DOHH2 (cell line): ENCODE measurements at regions not wholly inside any gene's neighbourhood (a gene's known extent, or its start where the extent isn't known, plus 50 kb on each side); places are given as distances from the start of the nearest gene placed in this dataset.

Source experiments
- EZH2phosphoT487 ChIP-seq: fragments of 200-600 bp; sonication (generic); IDR thresholded peaks from 2 replicates; pipeline ENCODE4 v1.6.1; 2017; ENCODE audit warnings: borderline replicate concordance, mild to moderate bottlenecking, antibody characterized with exemption, low read length, moderate library complexity, mixed read lengths
- TF ChIP-seq, protein P1 (sequence below): fragments of 200-600 bp; sonication (generic); IDR thresholded peaks from one replicate; pipeline ENCODE4 v1.5.1; 2014; ENCODE audit warnings: antibody characterized with exemption, mild to moderate bottlenecking, low read depth, low read length; ENCODE audit not compliant: poor library complexity, severe bottlenecking

- TF ChIP-seq, protein P1, sequence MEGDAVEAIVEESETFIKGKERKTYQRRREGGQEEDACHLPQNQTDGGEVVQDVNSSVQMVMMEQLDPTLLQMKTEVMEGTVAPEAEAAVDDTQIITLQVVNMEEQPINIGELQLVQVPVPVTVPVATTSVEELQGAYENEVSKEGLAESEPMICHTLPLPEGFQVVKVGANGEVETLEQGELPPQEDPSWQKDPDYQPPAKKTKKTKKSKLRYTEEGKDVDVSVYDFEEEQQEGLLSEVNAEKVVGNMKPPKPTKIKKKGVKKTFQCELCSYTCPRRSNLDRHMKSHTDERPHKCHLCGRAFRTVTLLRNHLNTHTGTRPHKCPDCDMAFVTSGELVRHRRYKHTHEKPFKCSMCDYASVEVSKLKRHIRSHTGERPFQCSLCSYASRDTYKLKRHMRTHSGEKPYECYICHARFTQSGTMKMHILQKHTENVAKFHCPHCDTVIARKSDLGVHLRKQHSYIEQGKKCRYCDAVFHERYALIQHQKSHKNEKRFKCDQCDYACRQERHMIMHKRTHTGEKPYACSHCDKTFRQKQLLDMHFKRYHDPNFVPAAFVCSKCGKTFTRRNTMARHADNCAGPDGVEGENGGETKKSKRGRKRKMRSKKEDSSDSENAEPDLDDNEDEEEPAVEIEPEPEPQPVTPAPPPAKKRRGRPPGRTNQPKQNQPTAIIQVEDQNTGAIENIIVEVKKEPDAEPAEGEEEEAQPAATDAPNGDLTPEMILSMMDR: no peak
- no peak for TF ChIP-seq EZH2phosphoT487
Measured at GRCh38 chr5:174312641-174313040, 267.1 kb downstream of the NSG2 start.
